Bone marrow (tissue), 2 donors: ENCODE measurements at regions not wholly inside any gene's neighbourhood (a gene's known extent, or its start where the extent isn't known, plus 50 kb on each side); places are given as distances from the start of the nearest gene placed in this dataset.
"Not testable (repeated sequence)": the region's sequence is repeated elsewhere in the genome, so short reads cannot be mapped to it uniquely, and the experiment has no call there.

Source experiments
- DNase-seq, 2 donors: peaks; one replicate each; lab custom pipeline; 2025; lab: John Stamatoyannopoulos, UW

DNA sequence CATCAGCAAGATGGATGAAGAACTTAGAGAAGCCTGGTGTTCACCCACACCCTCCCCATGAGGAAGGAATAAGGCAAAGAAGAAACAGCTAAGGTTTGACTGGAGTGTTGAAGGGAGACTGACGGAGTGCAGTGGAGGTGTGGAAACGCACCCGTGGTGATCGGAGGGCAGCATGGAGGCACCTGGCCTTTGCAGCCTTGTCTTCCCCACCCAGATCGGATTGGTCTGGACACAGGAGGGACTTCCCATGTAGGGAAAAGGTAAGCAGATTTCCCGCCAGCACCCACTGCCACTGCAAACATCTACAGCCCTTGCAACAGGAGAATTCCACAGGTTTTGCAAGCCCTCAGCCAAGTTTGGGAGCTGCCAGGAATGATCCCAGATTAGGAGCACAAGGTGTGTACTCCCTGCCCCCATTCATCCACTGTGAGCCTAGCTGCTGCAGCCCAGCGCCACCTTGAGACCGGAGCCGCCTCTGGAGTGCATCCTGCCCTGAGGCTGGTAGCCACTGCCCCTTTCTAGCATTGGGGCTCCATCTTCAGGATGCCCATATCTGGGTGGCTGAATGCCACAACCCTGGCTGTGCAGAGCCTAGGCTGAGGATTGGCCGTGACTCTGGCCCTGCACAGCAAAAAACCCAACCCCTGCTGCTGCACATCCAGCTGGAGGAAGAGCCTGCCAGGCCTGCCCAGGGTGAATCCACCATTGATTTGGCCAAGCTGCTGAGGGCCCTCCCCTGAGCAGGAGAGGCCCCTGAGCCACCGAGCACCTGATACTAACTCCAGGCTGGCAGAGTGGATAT, 411.1 kb downstream of the TMEM121 start:
- no peak for DNase-seq

DNA sequence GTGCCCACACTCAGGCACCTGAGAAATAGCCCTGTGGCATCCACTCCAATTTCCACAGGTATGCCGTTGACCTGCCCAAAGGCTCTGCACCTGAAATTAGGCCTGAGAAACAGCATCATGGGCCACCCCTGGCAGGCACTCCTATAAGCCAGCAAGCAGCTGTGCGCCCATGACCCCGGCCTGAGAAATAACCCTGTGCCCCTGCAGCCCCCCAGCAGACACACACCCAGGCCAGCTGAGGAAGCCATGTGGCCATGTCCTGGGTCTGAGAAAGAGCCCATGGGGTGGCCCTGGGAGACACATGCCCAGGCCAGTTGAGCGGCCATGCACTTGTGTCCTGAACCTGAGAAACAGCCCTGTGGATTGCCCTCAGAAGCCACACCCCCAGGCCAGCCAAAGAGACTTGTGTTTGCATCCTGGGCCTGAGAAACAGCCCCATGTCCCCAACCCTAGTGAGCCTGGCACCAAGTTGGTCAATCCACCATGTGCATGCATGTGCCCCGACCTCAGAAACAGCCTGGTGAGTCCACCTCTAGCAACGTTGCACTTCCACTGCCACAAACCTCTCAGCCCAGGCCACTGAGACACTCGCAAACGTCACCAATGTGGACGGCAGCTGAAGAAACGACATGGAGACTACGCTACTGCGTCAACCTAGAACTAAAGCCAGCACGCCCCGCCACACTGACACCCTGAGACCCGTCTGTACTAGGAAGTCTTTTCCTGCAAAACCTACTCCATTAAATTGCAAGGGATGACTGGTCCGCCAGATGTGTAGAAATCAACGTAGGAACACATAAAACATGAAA, 411.9 kb downstream of the TMEM121 start:
- no peak for DNase-seq

- no peak for DNase-seq
Measured at GRCh38 chr14:105938959-105939358, 412.6 kb downstream of the TMEM121 start.

- no peak for DNase-seq
Measured at GRCh38 chr14:105939810-105940508, 413.6 kb downstream of the TMEM121 start.

- no peak for DNase-seq
Measured at GRCh38 chr14:105940534-105941225, 414.3 kb downstream of the TMEM121 start.

DNA sequence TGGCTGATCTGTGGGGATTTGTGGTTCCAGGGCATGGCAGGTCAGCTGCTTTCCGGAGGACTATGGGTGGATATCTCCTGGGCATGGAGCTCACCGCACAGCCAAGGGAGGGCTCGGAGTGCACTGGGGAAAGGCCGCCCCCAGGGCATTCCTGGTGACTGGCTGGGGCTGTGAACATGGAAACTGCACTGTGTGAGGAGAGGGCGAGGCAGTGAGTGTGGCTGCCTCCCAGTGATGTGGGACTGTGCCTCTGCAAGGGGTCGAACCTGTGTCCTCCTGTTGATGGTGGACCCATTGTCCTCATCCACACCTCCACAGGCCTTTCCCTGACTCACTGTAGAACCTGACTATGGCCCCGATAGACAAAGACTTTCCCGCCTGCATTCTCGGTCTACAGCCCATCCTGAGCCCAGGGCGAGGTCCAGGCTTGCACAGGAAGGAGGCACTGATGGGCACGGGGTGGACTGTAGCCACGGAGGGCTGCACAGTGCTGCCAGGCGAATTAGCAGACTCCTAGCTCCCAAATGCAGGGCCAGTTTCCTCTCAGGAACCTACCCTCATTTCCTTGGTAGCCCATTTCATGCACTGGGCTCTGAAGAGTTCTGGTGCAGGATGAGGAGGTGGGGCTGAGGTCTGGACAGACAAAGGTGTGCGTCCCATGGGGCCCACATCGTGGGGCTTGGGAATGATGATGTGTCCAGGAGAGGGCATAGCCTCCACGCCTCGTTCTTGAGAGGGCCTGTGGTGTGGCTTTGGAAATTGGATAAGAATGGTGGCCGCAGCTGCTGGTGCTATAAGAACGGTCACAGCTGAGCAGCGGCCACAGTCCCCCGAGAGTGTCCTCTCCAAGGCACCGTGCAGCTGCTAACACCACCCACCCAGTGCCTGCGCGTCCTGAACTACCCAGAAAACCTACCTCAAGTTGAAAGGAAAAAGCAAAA, 415.1 kb downstream of the TMEM121 start:
- no peak for DNase-seq

- DNase-seq = not testable (repeated sequence)
Measured at GRCh38 chr14:105942725-105943124, 416.3 kb downstream of the TMEM121 start.

DNA sequence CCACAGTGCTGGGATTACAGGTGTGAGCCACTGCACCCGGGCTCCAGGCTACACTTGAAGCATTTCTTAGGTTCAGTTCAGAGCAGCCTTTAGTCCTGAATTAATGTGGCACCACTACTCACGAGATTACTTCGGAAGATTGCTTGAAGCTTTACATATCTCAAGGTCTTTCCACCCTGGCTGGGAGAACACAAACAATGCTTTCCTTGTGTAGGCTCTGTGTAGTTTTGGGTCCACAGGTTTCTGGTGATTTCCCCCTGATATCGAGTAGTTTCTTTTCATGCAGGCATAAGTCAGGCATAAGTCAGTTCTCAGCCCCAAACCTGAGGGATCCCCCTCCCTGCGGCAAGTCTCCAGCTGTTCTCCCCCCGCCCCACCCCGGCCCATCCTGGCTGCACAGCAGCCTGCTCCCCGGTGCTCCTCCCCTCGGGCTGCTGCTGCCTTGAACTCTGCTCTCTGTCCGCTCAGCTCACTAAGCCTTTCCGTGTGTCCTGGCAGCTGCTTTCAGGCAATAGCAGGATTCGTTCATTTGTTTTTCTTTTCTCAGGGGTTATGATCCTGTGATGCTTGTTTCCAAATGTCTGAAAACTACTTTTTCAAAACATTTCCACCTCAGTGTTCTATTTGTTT, 417.7 kb downstream of the TMEM121 start:
- DNase-seq = no peak

DNA sequence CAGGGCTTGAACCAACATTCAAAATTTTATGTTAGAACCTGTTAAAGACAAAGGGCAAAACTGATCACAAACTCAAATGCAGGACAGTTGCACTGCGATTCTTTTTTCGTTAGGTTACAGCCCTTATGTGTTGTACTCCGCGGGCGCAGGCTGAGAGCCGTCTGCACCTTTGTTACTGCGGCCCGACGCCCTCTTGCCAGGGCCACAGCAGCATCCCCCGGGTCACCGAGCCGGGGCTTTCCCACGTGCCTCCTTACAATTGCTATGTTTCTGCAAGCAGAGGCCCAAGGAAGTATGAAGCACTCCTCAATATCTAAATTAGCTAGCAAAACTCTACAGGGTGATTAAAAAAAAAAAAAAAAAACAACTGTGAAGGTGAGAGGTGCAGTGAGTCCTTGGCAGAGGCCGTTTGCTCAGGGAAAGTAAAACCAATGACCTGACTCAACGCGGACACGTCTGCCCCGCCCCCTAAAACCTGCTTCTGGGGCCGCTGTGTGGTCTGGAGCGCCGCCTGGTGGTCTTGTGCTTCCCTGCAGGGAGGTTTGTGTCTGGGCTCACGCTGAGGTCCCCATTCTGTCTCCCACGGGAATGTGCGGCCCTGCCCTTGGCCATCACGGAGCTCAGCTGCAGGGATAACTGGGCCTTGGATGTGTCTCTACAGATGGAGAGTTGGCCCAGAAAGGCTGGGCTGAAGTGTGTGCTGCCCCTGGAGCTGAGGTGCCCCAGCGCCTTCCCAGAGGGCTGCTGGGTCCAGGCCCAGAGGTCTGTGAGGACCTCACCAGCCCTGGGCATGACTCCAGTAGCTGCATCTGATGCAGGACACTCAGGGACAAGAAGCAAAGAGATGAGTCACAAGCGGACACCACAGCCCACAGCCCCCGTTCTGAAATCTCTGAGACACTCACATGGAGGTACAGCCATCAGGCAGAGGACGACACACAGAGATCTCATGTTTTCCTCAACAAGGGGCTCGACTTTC, 418.5 kb downstream of the TMEM121 start:
- DNase-seq = peak; percentile 54 to 65

DNA sequence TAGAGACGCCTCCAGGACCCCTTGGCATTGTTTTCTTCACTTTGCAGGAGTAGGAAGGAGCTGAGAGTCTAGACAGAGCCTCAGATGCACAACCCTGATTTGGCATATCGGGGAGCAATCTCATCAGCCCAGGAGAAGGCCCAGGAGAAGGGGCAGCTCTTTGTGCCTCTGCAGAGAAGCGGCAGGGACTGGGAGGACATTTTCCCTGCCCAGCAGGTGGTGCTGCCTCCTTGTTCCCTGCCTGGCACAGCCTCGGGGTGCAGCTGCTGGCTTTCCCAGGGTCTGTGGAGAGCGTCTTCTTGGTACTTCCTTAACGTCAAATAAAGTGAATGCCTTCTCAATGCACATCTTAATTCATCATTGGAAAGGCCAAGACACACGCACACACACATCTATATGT, 419.5 kb downstream of the TMEM121 start:
- peak in 1 of 2 donors; percentile 74 for DNase-seq

- DNase-seq = no peak
Measured at GRCh38 chr14:105947599-105947998, 421.2 kb downstream of the TMEM121 start.

- peak in 1 of 2 donors; percentile 75 for DNase-seq
Measured at GRCh38 chr14:105948955-105949354, 422.6 kb downstream of the TMEM121 start.

DNA sequence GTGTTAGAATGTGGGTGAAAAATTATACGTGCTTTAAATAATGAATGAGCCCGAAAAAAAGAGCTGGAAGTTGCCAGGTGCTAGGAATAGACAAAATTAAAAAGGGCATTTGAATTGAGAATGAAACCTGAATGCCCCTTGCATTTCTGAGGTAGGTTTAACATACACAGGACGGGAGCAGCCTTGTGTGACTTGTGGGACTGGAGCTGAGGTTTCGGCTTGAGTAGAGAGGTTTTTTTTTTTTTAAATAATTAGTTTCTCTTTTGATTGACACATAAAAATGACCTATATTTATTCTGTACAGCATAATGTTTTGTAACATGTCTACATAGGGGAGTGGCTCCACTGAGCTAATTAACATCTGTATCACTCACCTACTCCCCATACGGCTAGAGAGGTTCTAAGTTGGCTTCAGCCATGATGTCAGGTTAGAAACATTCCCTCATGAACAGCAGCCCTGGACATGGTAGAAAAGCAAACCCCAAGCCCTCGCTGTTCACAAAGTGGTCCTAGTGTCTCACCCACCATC, 424.0 kb downstream of the TMEM121 start:
- DNase-seq = not testable (repeated sequence)

DNA sequence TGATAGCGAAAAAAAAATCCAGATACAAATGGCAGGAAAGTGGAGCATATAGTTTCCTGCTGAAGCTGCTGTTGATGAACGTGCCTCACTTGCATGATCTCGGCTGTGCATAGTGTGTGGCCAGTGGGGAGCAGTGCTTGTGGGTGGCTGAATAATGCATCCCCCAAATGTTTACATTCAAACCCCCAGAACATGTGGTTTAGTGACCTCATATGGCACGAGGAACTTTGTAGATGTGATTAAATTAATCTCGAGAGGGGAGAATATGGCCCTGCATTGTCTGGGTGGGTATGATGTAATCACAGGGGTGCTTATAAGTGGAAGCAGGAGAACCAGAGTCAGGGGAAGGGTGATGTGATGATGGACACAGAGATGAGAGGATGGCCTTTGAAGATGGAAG, 425.0 kb downstream of the TMEM121 start:
- no peak for DNase-seq

- no peak for DNase-seq
Measured at GRCh38 chr14:105952222-105952621, 425.8 kb downstream of the TMEM121 start.

- no peak for DNase-seq
Measured at GRCh38 chr14:105952826-105953225, 426.4 kb downstream of the TMEM121 start.

GRCh38 chr14:105961625-105962024, 435.2 kb downstream of the TMEM121 start:
- DNase-seq = not testable (repeated sequence)

GRCh38 chr14:105962532-105962931, 436.1 kb downstream of the TMEM121 start:
- no peak for DNase-seq

- no peak for DNase-seq
Measured at GRCh38 chr14:105968291-105968690, 441.9 kb downstream of the TMEM121 start.
